ENCODE measurements at regions not wholly inside any gene's neighbourhood (a gene's known extent, or its start where the extent isn't known, plus 50 kb on each side); places are given as distances from the start of the nearest gene placed in this dataset.

- DNase-seq (ENCODE audit: low read depth) = no peak
These were observed 113.5 kb upstream of the C10orf90 start for GRCh38 chr10:126783806-126784557.

GRCh38 chr10:126787201-126787600 is 116.7 kb upstream of the C10orf90 start:
- DNase-seq (ENCODE audit: low read depth) = no peak

DNA sequence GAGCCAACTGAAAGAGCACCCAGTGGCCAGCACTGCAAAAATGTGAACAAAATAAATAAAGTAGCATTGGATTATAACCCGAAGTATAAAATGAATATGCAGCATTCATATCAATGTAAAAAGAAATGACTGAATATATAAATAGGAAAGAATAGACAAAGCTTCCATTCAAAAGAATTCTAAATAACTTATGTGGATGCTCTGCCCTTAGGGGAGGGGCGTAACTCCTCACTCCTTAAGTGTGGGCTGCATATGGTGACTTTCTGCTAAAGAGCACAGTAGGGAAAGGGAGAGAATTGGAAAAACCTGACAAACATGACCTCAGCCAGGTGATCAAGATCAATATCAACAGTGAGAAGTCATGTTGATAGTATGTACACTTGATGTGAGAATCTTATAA is 109.9 kb upstream of the DOCK1 start:
- no peak for DNase-seq (ENCODE audit: low read depth)

- no peak for DNase-seq (ENCODE audit: low read depth)
These were observed 106.6 kb upstream of the DOCK1 start for GRCh38 chr10:126798649-126799048.

DNA sequence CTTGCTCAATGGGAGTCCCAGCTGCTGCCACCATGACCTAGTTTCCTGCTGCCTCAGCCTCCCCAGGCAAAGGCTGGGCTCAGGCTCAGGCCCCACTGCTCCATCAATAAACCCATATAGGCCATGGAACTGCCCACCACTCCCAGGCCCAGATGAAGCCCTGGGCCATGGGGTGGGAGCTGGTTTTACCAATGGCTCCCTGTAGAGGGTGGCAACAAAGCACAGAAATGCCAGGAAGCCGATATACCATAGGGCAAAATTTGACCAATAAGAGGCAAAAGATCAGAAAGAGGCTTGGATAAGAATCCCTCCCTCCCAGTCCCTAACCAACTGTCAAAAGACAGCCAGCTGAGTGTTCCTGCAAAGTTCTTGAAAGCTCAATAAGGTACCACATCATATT is 101.8 kb upstream of the DOCK1 start:
- DNase-seq (ENCODE audit: low read depth) = no peak

- DNase-seq (ENCODE audit: low read depth) = no peak
These were observed 100.8 kb upstream of the DOCK1 start for GRCh38 chr10:126804396-126804795.

- DNase-seq (ENCODE audit: low read depth) = no peak
These were observed 98.7 kb upstream of the DOCK1 start for GRCh38 chr10:126806498-126806897.

- no peak for DNase-seq (ENCODE audit: low read depth)
These were observed 98.1 kb upstream of the DOCK1 start for GRCh38 chr10:126806991-126807702.

GRCh38 chr10:126808103-126808502 is 97.1 kb upstream of the DOCK1 start:
- no peak for DNase-seq (ENCODE audit: low read depth)

DNA sequence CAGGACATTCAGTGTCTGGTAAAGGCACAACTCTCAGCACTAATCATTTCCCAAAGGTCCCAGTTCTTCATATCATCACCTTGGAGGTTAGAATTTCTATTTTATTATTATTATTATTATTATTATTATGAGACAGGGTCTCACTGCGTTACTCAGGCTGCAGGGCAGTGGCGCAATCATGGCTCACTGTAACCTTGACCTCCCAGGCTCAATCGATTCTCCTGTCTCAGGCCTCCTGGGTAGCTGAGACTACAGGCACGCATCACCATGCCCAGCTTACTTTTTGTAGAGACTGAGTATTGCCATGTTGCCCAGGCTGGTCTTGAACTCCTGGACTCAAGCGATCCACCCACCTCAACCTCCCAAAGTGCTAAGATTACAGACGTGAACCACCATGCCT is 91.8 kb upstream of the DOCK1 start:
- no peak for DNase-seq (ENCODE audit: low read depth)

GRCh38 chr10:126833542-126833941 is 71.7 kb upstream of the DOCK1 start:
- no peak for DNase-seq (ENCODE audit: low read depth)

GRCh38 chr10:126836009-126836408 is 69.2 kb upstream of the DOCK1 start:
- DNase-seq (ENCODE audit: low read depth) = no peak

DNA sequence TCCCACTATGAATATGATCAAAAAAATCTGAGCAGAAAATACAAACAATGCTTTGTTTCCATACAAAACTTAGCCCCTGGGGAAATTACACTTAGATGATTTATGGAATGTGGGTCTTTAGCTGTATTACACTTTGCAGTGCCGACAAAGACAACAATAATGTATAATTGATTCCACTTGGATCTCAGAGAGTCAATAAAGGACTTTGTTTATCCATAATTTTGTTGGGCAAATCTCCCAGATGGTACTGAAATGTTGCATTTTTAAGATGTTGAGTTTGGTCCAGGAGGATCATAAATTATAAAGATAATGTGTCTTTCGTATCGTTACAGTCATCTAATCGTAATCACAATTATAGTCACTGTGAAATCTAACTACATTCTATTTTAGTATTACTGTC is 66.9 kb upstream of the DOCK1 start:
- no peak for DNase-seq (ENCODE audit: low read depth)

DNA sequence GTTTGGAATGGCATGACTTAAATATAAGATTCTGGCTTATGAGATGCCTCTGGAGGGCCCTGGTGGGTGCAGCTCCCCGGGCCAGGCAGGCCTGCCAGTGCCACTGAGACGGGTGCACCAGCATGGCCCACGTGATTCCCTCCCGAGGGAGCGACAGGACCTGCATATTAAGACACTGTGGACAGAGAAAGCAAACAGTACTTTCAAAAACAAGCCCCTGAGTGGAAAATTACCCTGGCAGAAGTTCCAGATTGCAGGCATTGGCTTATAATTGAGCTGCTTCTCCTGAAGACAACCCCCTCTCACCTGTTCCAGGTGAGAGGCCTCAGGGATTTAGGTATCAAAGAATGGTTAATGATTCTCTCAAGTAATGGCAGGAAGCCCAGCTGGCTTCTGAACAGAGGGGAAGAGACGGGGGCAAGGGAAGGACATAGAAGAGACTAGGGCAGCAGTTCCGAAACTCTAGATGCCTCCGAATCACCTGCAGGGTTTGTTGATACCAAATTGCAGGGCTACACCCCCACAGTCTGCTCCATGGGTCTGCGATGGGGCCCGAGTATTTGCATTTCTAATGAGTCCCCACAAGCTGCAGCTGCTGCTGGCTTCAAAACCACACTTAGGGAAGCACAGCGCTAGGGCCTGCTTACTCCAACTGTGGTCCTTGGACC is 66.0 kb upstream of the DOCK1 start:
- DNase-seq (ENCODE audit: low read depth) = no peak

- DNase-seq (ENCODE audit: low read depth) = no peak
These were observed 64.6 kb upstream of the DOCK1 start for GRCh38 chr10:126840576-126841135.

DNA sequence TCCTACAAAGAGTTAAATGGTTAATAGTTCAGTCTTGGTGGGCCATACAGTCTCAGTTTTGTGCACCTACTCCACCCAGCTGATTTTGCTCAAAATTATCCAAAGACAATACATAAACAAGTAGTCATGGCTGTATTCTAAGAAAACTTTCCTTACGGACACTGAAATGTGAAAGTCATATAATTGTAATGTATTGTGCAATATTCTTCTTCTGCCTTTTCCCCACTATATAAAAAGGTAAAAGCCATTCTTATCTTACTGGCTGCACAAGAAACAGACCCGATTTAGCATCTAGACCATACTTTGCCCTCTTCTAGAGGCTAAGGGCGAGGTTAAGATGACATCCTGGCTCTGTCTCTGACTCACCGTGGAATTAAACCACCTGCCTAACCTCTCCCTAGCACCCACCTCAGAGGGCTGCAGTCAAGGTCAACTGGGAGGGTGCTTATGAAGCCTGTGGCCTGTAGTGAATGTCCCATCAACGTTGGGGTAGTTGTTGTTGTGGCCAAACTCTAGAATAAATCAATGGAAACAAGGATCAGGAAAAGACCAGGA is 63.8 kb upstream of the DOCK1 start:
- DNase-seq (ENCODE audit: low read depth) = no peak

GRCh38 chr10:126842356-126842755 is 62.9 kb upstream of the DOCK1 start:
- no peak for DNase-seq (ENCODE audit: low read depth)

- no peak for DNase-seq (ENCODE audit: low read depth)
These were observed 62.4 kb upstream of the DOCK1 start for GRCh38 chr10:126842836-126843235.

DNA sequence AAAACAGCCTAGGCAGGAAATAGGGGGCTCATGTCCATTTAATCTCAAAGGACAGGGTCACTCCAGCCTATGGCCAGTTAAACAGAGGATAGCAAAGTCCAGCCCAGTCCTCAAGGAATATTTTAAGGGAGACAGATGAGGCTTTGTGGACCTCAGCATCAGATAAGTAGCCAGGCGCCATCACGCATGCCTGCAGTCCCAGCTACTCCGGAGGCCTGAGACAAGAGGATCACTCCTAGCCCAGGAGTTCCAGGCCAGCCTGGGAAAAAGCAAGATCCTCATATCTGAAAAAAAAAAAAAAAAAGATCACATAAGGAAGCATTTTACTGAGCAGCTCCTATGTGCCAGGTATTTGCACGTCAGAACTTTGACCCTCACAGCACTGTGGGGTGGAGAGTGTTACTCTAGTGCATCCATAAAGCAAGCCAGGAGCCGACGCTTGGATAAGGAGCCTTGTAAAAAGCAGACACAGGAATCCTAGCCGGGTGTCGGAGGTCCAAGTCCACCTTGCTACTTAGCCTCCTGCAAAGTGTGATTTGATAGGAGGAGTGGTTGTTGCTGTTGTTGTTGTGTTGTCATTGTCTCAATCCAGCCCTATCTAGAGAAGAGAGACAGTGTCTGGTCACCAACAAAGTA is 61.8 kb upstream of the DOCK1 start:
- no peak for DNase-seq (ENCODE audit: low read depth)

DNA sequence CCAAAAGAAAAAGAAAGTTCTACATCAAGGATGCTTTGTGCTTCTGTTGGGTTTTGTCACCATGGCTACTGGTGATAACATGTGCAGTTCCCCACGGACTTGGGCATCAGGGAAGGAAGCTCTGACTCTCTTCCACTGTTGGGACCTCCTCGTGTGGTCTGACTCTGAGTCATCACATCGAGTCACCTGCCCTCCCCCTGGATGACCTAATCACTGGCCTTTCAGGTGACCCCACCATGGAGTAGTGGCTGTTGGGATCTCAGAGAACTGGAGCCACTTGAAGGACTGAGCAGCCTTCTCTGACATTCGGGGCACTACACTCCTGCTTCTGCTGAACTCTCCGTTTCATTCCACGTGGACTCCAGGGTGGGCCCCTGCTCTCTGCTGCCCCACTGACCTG is 60.8 kb upstream of the DOCK1 start:
- no peak for DNase-seq (ENCODE audit: low read depth)

DNA sequence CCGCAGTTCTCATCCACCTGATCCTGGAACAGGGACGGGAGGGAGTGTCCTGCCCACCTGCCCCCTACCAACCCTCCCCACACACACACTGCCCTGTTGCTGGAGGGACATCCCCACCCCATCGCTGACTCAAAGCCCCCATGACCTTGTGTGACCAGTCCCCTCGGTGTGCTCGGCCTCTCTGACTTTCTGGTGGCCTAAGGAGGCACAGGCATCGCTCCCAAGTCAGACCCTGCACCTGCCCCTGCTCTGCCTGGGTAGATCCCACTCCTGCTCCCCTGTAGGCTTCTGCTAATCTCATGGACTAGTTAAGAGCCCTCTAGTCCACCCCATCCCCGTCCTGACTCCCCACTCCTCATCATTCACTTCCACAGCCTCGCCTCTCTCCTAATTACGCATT is 58.8 kb upstream of the DOCK1 start:
- no peak for DNase-seq (ENCODE audit: low read depth)

- no peak for DNase-seq (ENCODE audit: low read depth)
These were observed 58.3 kb upstream of the DOCK1 start for GRCh38 chr10:126846959-126847358.

Measured in activated T-cell treated with anti-CD3 and anti-CD28 coated beads for 1 hour (primary cell).